Loucy (cell line): ENCODE measurements at regions not wholly inside any gene's neighbourhood (a gene's known extent, or its start where the extent isn't known, plus 50 kb on each side); places are given as distances from the start of the nearest gene placed in this dataset.

Experiments used
- H2AFZ ChIP-seq: fragments of 200-600 bp; sonication (generic); 2 replicates; pipeline ENCODE4 v1.6.0; 2016; ENCODE audit warnings: antibody characterized with exemption, mild to moderate bottlenecking, low read length, moderate library complexity
- H3F3A ChIP-seq: fragments of 200-600 bp; 2 replicates; pipeline ENCODE4 v1.6.0; 2016; ENCODE audit warnings: antibody characterized with exemption, low read depth, mild to moderate bottlenecking
- H3K27me3 ChIP-seq: fragments of 200-600 bp; sonication (generic); 2 replicates; pipeline ENCODE4 v1.6.1; 2014; ENCODE audit warnings: low read length, mild to moderate bottlenecking; ENCODE audit not compliant: insufficient read depth, poor library complexity, severe bottlenecking
- H3K36me3 ChIP-seq: fragments of 200-600 bp; sonication (generic); 2 replicates; pipeline ENCODE4 v1.6.1; 2016; ENCODE audit warnings: low read length; ENCODE audit not compliant: insufficient read depth
- H3K4me1 ChIP-seq: fragments of 200-600 bp; sonication (generic); 2 replicates; pipeline ENCODE4 v1.5.1; 2014; ENCODE audit warnings: low read length, mild to moderate bottlenecking; ENCODE audit not compliant: insufficient read depth, poor library complexity, severe bottlenecking
- H3K4me2 ChIP-seq: fragments of 200-600 bp; sonication (generic); 2 replicates; pipeline ENCODE4 v1.6.0; 2014; ENCODE audit warnings: antibody characterized with exemption, low read length, low read depth, mild to moderate bottlenecking; ENCODE audit not compliant: poor library complexity, severe bottlenecking
- H3K4me3 ChIP-seq: fragments of 200-600 bp; sonication (generic); 2 replicates; pipeline ENCODE4 v1.5.1; 2014; ENCODE audit warnings: low read length, mild to moderate bottlenecking, mixed read lengths; ENCODE audit not compliant: poor library complexity, severe bottlenecking
- H3K79me2 ChIP-seq: fragments of 200-600 bp; sonication (generic); 2 replicates; pipeline ENCODE4 v1.6.1; 2014; ENCODE audit warnings: low read length; ENCODE audit not compliant: insufficient read depth
- H3K9ac ChIP-seq: fragments of 200-600 bp; sonication (generic); 2 replicates; pipeline ENCODE4 v1.6.0; 2014; ENCODE audit warnings: mild to moderate bottlenecking, low read depth, low read length, moderate library complexity; ENCODE audit not compliant: poor library complexity, severe bottlenecking
- H3K9me2 ChIP-seq: fragments of 200-600 bp; sonication (generic); replicated peaks from 2 replicates; pipeline ENCODE4 v1.6.1; 2016; ENCODE audit warnings: low read depth, low read length, mixed read lengths
- H3K9me3 ChIP-seq: fragments of 200-600 bp; sonication (generic); 2 replicates; pipeline ENCODE4 v1.6.1; 2014; ENCODE audit warnings: mild to moderate bottlenecking, antibody characterized with exemption, low read length, low read depth; ENCODE audit not compliant: insufficient read depth
- H4K20me1 ChIP-seq: fragments of 200-600 bp; sonication (generic); 2 replicates; pipeline ENCODE4 v1.6.0; 2014; ENCODE audit warnings: antibody characterized with exemption, low read length, mild to moderate bottlenecking; ENCODE audit not compliant: insufficient read depth, poor library complexity, severe bottlenecking
- CTCF ChIP-seq: fragments of 200-600 bp; sonication (generic); conservative IDR thresholded peaks from 2 replicates; pipeline ENCODE4 v1.5.1; 2014; ENCODE audit warnings: mild to moderate bottlenecking, antibody characterized with exemption, low read length
- EZH2phosphoT487 ChIP-seq: fragments of 200-600 bp; IDR thresholded peaks from 2 replicates; pipeline ENCODE4 v1.6.1; 2018; ENCODE audit warnings: antibody characterized with exemption, mild to moderate bottlenecking, moderate library complexity, borderline replicate concordance

GRCh38 chr20:56826306-56826704 lies 197.2 kb downstream of the TFAP2C start:
- Histone ChIP-seq H3K4me2 (no peak overlapping the region), H2AFZ (no peak overlapping the region), H3K27me3 (no peaks in the 10 kb centered on the region), H3K9ac (no peak overlapping the region), H3K9me2 (no peaks in the 10 kb centered on the region), H3K4me3 (no peak overlapping the region), H3K79me2 (no peaks in the 10 kb centered on the region), H3F3A (no peaks in the 10 kb centered on the region), H3K4me1 (no peaks in the 10 kb centered on the region), H3K9me3 (no peaks in the 10 kb centered on the region), H3K36me3 (no peaks in the 10 kb centered on the region), H4K20me1 (no peaks in the 10 kb centered on the region)
- no peak for TF ChIP-seq CTCF
- no peak for TF ChIP-seq EZH2phosphoT487

GRCh38 chr20:56826705-56827665 lies 197.9 kb downstream of the TFAP2C start:
- no peaks in the 10 kb centered on the region for H3K9me3 ChIP-seq
- H4K20me1 ChIP-seq = no peaks in the 10 kb centered on the region
- H2AFZ ChIP-seq = no peak overlapping the region
- H3K4me2 ChIP-seq = no peak overlapping the region
- H3K27me3 ChIP-seq = no peaks in the 10 kb centered on the region
- H3K9me2 ChIP-seq = no peaks in the 10 kb centered on the region
- no peaks in the 10 kb centered on the region for H3K36me3 ChIP-seq
- H3K79me2 ChIP-seq = no peaks in the 10 kb centered on the region
- TF ChIP-seq CTCF = no peak
- no peak for TF ChIP-seq EZH2phosphoT487
- H3K9ac ChIP-seq = no peak overlapping the region
- no peaks in the 10 kb centered on the region for H3K4me1 ChIP-seq
- no peak overlapping the region for H3K4me3 ChIP-seq
- H3F3A ChIP-seq = no peaks in the 10 kb centered on the region

- no peaks in the 10 kb centered on the region for H3K27me3 ChIP-seq
- H3K9ac ChIP-seq = no peak overlapping the region
- no peak overlapping the region for H3K4me2 ChIP-seq
- H3K9me3 ChIP-seq = no peaks in the 10 kb centered on the region
- no peaks in the 10 kb centered on the region for H3K9me2 ChIP-seq
- no peak overlapping the region for H3K4me3 ChIP-seq
- H4K20me1 ChIP-seq = no peaks in the 10 kb centered on the region
- H3K36me3 ChIP-seq = no peaks in the 10 kb centered on the region
- no peak overlapping the region for H2AFZ ChIP-seq
- no peaks in the 10 kb centered on the region for H3K4me1 ChIP-seq
- H3F3A ChIP-seq = no peaks in the 10 kb centered on the region
- no peaks in the 10 kb centered on the region for H3K79me2 ChIP-seq
- no peak for TF ChIP-seq EZH2phosphoT487
- TF ChIP-seq CTCF = no peak
Measured at GRCh38 chr20:56827763-56828162, 198.7 kb downstream of the TFAP2C start.
